ENCODE measurements at regions not wholly inside any gene's neighbourhood (a gene's known extent, or its start where the extent isn't known, plus 50 kb on each side); places are given as distances from the start of the nearest gene placed in this dataset.

DNA sequence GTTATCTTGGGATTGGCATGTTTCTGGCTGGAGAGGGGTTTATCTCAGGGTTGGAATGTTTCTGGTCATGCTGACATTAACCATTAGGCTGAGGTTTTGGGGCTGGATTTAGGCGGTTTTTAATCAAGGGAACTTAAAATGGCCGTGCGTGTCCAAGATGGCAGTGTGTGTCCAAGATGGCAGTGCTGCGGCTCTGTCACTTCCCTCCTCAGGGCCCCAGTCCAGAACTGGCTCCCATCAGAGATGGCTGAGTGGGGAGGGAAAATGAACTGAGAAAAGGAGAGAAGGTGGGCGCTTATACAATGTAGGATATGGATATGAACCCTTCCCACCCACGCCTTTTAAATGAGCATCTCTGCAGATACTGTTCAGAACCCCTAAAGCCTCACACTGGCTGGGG is 175.5 kb upstream of the MYT1L start:
- Histone ChIP-seq H3K27me3 (ENCODE audit: insufficient read depth, low read length) (no peaks in the 10 kb centered on the region), H3K9me3 (ENCODE audit: low read length) (no peaks in the 10 kb centered on the region), H3K36me3 (ENCODE audit: insufficient read depth, low read length) (no peaks in the 10 kb centered on the region), H3K79me2 (ENCODE audit: insufficient read depth, low read length) (no peaks in the 10 kb centered on the region), H2AFZ (ENCODE audit: low read length) (no peak overlapping the region), H3K4me3 (ENCODE audit: low read depth, low read length, poor library complexity, severe bottlenecking) (no peak overlapping the region), H3K27ac (ENCODE audit: low read depth, low read length, poor library complexity, severe bottlenecking) (no peak overlapping the region), H3F3A (ENCODE audit: insufficient read depth, low read length) (no peaks in the 10 kb centered on the region), H3K4me2 (ENCODE audit: low read length) (no peak overlapping the region), H3K9me2 (ENCODE audit: low read depth, low read length) (no peaks in the 10 kb centered on the region), H4K20me1 (ENCODE audit: insufficient read depth, low read length) (no peaks in the 10 kb centered on the region), H3K9ac (ENCODE audit: low read length) (no peak overlapping the region), H3K4me1 (ENCODE audit: insufficient read depth, low read length, severe bottlenecking) (no peaks in the 10 kb centered on the region)
- no peak for TF ChIP-seq EZH2 (IDR thresholded peaks at IDR 0.05; ENCODE audit: borderline replicate concordance, low read length)
- TF ChIP-seq, protein P1, sequence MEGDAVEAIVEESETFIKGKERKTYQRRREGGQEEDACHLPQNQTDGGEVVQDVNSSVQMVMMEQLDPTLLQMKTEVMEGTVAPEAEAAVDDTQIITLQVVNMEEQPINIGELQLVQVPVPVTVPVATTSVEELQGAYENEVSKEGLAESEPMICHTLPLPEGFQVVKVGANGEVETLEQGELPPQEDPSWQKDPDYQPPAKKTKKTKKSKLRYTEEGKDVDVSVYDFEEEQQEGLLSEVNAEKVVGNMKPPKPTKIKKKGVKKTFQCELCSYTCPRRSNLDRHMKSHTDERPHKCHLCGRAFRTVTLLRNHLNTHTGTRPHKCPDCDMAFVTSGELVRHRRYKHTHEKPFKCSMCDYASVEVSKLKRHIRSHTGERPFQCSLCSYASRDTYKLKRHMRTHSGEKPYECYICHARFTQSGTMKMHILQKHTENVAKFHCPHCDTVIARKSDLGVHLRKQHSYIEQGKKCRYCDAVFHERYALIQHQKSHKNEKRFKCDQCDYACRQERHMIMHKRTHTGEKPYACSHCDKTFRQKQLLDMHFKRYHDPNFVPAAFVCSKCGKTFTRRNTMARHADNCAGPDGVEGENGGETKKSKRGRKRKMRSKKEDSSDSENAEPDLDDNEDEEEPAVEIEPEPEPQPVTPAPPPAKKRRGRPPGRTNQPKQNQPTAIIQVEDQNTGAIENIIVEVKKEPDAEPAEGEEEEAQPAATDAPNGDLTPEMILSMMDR (IDR thresholded peaks at IDR 0.05; ENCODE audit: low read length): no peak

DNA sequence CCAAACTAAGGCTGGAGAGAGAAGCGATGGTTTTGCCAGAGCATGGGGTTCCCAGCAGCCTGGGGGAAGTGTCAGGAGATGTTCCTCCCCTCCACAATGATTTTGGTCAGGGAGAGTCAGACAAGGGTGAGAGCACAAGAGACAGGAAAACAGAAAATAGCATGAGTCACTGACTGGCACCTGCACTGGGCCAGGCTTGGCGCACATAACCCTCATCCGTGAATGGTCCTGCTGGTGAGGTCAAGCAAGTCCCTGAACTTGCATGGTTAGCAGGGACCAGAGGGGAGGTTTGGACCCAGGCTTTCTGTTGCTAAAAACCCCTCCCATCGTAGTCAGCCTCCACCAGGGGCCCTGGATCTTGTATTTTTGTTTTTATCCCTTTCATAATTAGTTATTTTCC is 174.5 kb upstream of the MYT1L start:
- no peak for TF ChIP-seq EZH2 (IDR thresholded peaks at IDR 0.05; ENCODE audit: borderline replicate concordance, low read length)
- TF ChIP-seq, protein P1 (IDR thresholded peaks at IDR 0.05; ENCODE audit: low read length): no peak
- H3K9me2 ChIP-seq (ENCODE audit: low read depth, low read length): no peaks in the 10 kb centered on the region

DNA sequence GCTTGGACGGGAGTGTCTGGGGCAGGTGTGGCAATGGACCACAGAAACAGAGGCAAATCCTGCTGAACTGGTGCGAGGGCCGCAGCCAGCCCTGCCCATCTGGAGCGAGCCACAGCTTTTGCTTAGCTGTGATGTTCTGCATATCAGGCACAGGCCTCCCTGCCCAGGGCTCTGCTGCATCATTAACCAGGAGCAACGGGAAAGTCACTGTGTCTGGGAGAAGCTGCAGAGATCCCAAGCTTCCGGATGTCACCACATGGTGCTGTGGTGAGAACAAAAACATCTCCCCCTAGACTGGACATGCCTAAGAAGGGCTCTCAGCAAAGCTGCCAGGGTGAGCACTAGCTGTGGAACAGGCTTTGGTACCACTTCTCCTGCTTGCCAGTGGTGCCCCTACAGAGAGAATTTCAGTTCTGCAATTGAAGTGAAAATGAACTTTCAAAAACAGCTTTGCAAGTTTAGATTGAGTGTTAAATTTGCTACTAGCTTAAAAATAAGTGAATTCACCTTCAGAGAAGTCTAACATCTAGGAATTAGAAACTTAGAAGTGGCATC is 172.9 kb upstream of the MYT1L start:
- TF ChIP-seq, protein P1 (IDR thresholded peaks at IDR 0.05; ENCODE audit: low read length): no peak
- no peak for TF ChIP-seq EZH2 (IDR thresholded peaks at IDR 0.05; ENCODE audit: borderline replicate concordance, low read length)
- Histone ChIP-seq H3K9ac (ENCODE audit: low read length) (no peak overlapping the region), H4K20me1 (ENCODE audit: insufficient read depth, low read length) (no peaks in the 10 kb centered on the region), H3K9me3 (ENCODE audit: low read length) (no peaks in the 10 kb centered on the region), H2AFZ (ENCODE audit: low read length) (no peak overlapping the region), H3K36me3 (ENCODE audit: insufficient read depth, low read length) (no peaks in the 10 kb centered on the region), H3K9me2 (ENCODE audit: low read depth, low read length) (no peaks in the 10 kb centered on the region), H3K79me2 (ENCODE audit: insufficient read depth, low read length) (no peaks in the 10 kb centered on the region), H3K4me3 (ENCODE audit: low read depth, low read length, poor library complexity, severe bottlenecking) (no peak overlapping the region), H3K27ac (ENCODE audit: low read depth, low read length, poor library complexity, severe bottlenecking) (no peak overlapping the region), H3K4me1 (ENCODE audit: insufficient read depth, low read length, severe bottlenecking) (no peaks in the 10 kb centered on the region), H3K27me3 (ENCODE audit: insufficient read depth, low read length) (no peaks in the 10 kb centered on the region), H3K4me2 (ENCODE audit: low read length) (no peak overlapping the region), H3F3A (ENCODE audit: insufficient read depth, low read length) (no peaks in the 10 kb centered on the region)

More for the DNA sequence above, 174.5 kb upstream of the MYT1L start:
- no peaks in the 10 kb centered on the region for H3K4me1 ChIP-seq (ENCODE audit: insufficient read depth, low read length, severe bottlenecking)
- no peaks in the 10 kb centered on the region for H3K27me3 ChIP-seq (ENCODE audit: insufficient read depth, low read length)
- H3K79me2 ChIP-seq (ENCODE audit: insufficient read depth, low read length): no peaks in the 10 kb centered on the region
- no peak overlapping the region for H3K9ac ChIP-seq (ENCODE audit: low read length)
- H2AFZ ChIP-seq (ENCODE audit: low read length): no peak overlapping the region
- H3K4me2 ChIP-seq (ENCODE audit: low read length): no peak overlapping the region
- no peaks in the 10 kb centered on the region for H3F3A ChIP-seq (ENCODE audit: insufficient read depth, low read length)
- no peak overlapping the region for H3K4me3 ChIP-seq (ENCODE audit: low read depth, low read length, poor library complexity, severe bottlenecking)
- H4K20me1 ChIP-seq (ENCODE audit: insufficient read depth, low read length): no peaks in the 10 kb centered on the region
- H3K27ac ChIP-seq (ENCODE audit: low read depth, low read length, poor library complexity, severe bottlenecking): no peak overlapping the region
- no peaks in the 10 kb centered on the region for H3K9me3 ChIP-seq (ENCODE audit: low read length)
- no peaks in the 10 kb centered on the region for H3K36me3 ChIP-seq (ENCODE audit: insufficient read depth, low read length)
